GM08714 (cell line): ENCODE measurements at regions not wholly inside any gene's neighbourhood (a gene's known extent, or its start where the extent isn't known, plus 50 kb on each side); places are given as distances from the start of the nearest gene placed in this dataset.

Experiments
- H3K4me3 ChIP-seq: fragments of 200-500 bp; sonication (Bioruptor generic); 2 replicates; pipeline ENCODE4 v1.5.1; 2014; ENCODE audit warnings: mild to moderate bottlenecking, low read length, inconsistent platforms
- ZNF274 ChIP-seq: IDR thresholded peaks from 2 replicates; pipeline ENCODE4 v1.6.1; 2012; ENCODE audit warnings: mild to moderate bottlenecking, low read depth, low read length

DNA sequence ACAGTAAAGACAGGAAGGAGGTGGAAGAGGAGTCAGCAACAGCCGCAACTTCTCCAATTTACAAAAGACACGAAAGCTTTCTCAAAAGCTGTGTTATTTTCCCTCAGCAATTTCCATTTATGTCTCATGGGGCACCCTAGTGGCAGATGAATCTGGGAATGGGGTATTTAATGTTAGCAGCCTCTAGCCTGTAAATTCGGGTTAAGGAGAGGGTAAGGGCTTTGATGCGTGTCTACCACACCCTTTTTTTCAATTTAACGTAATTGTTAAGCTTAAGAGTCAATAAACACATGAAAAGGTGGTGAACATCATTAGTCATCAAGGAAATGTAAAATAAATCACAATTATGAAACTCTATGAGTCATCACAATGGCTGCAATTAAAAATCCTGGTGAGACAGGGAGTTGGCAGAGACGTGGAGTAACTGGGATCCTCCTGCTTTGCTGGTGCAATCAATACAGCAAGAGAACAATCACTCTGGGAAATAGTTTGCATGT, 986.4 kb downstream of the AACS start:
- no peak for TF ChIP-seq ZNF274
- no peak overlapping the region for H3K4me3 ChIP-seq

DNA sequence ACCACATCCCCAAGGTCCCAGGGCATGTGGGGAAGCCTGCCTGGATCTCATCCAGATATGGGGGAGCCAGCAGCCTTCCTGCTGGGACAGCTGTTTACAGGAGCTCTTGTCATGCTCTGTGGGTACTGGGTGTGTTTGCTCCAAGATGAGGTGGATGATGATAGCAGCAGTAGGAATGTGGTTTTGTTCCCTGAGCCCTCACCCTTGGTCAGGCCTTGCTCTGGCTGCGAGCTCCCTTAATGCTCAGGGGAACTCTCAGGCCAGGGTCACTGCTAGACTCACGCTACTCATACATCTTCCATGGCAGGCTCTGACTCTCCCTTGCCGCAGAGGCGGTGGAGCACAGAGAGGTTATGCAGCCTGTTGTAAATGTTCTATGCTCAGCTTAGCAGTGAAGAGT, 990.3 kb downstream of the AACS start:
- H3K4me3 ChIP-seq = no peak overlapping the region
- no peak for TF ChIP-seq ZNF274

GRCh38 chr12:126061777-126062176, 996.5 kb downstream of the AACS start:
- H3K4me3 ChIP-seq = no peak overlapping the region
- TF ChIP-seq ZNF274 = no peak

DNA sequence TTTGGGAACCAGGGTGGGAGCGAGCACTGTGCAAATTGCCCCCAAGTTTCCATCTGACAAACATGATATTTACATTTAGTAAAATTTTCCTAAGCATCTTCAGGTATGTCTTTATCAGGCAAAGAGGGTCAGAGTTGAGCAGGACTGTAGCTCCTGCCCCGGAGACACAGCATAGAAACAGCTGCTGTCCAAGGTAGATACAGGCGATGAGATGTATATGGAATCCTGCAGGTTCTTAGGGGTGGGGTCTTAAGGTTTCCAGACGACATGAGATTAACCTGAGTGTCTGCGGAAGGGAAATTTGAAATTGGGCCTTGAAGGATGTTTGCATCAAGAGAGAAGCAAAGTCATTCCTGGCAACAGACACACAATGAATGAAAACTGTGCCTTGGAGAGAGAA, 998.8 kb downstream of the AACS start:
- H3K4me3 ChIP-seq = no peak overlapping the region
- TF ChIP-seq ZNF274 = no peak

GRCh38 chr12:126067626-126068329, 1002.5 kb downstream of the AACS start:
- no peak for TF ChIP-seq ZNF274
- no peak overlapping the region for H3K4me3 ChIP-seq

DNA sequence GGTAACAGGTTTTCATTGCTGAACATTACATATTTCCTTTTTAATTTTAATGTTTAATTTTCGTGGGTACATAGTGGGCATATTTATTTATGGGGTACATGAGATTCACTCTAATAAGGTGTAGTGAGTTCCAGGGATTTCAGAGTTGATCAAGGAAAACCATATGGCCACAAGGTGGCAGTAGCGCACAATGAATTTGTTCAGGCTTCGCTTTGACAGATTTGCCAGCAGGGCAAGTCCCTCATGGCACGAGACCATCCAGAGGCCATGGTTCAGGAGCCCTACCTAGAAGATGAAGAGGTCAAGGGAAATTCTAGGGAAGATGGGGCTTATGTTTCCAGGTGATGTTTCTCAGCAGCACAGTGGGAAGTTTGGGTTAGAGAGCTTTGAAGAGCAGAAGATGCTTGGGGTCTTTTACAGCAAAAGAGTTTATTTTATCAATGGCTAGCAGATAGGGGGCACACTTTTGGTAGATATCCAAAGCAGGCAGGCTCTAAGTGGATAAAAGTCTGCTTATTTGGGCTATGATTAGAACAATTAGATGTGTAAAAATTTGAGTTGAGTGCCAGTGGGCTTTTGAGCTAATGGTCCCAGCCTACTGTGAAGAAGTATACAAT, 1004.4 kb downstream of the AACS start:
- TF ChIP-seq ZNF274 = no peak
- no peak overlapping the region for H3K4me3 ChIP-seq

GRCh38 chr12:126076515-126076914, 1011.3 kb downstream of the AACS start:
- TF ChIP-seq ZNF274 = no peak
- no peak overlapping the region for H3K4me3 ChIP-seq

DNA sequence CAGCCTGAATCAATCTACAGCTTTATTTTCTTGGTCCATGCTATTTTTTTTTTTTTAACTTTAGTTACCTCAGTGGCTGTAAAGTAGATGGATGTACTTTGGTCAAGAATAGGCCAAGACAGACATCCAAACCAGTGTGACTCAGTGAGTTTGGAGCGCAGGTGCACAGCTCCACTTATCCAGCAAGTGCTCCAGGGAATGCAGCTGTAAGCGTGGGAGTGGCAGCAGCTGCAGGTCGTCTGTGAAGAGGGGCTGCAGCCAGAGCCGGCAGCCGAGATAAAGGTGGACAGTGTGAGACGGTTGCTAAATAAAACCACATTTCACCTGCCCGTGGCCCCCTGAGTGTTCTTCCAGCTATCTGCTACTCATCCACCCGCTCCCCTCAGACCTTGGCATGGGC, 1018.7 kb downstream of the AACS start:
- no peak for TF ChIP-seq ZNF274
- H3K4me3 ChIP-seq = no peak overlapping the region

DNA sequence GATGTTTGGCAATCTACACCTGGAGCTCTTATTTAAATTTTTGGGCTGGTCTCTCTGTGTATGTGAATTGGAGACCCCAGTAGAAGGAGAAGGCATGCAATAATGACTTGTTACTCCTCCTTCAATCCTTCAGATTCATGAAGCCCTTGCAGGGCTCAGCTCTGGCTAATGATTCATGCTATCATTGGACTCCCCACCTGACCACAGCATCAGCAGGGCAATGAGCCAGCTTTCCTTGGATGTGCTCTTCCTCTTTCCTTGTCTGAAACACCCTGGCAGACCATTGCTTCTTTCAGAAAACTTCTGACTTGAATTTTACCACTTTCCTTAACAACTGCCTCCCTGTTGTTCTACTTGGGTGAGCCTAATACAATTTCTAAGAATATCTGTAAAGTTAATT, 1019.2 kb downstream of the AACS start:
- TF ChIP-seq ZNF274 = no peak
- no peak overlapping the region for H3K4me3 ChIP-seq

DNA sequence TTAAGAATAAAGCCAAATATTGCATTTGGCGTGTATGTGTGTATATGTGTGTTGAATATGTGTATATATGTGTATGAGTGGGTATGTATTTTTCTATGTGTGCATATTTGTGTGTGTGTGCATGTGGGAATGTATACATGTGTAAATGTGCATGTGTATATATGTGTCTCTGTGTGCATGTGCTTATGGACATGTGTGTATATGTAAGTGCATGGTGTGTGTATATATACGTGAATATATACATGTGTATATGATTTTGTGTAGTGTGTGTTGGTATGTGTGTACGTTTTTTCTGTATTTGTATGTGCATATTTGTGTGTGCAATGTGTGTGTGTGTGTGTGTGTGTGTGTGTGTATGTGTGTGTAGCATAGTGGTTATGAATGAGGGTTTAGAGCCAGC, 1021.0 kb downstream of the AACS start:
- no peak for TF ChIP-seq ZNF274

GRCh38 chr12:126087692-126088091, 1022.5 kb downstream of the AACS start:
- TF ChIP-seq ZNF274 = no peak
- no peak overlapping the region for H3K4me3 ChIP-seq

More for the DNA sequence above, 1021.0 kb downstream of the AACS start:
- no peak overlapping the region for H3K4me3 ChIP-seq

GRCh38 chr12:126093908-126094307, 1028.7 kb downstream of the AACS start:
- H3K4me3 ChIP-seq = no peak overlapping the region
- TF ChIP-seq ZNF274 = no peak

DNA sequence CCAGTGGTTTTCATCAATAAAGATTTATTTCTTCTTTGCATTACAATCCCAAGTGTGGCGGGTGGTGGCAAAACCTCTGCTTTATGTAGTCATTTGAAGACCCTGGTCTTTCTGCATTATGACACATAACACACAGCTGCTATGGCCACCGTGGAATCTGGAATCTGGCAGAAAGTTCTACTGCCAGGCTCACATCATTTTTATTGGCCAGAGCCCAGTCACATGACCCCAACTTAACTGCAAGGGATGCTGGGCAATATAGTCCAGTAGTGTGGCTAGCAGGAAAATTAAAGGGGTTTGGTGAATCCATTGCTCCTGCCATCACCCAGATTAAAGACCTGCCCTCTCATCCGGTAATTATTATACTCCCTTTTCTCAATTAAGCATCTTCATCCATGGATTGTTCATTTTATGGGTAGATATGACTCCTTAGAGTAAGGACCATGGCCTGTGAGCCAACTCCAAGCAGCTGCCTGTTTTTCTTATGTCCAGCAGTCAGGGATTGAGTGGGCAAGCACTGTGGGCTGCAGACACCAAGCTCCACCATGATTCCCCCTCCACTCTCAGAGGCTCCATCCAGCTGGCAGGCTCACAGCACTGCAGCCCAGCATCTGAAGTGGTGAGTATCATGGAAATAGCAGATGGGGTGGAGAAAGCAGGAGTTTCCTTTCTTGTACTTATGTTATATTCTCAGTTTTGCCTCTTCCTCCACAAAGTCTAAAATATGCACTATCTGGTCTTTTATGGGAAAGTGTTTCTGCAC, 1030.7 kb downstream of the AACS start:
- no peak for TF ChIP-seq ZNF274
- H3K4me3 ChIP-seq = no peak overlapping the region

- no peak overlapping the region for H3K4me3 ChIP-seq
- no peak for TF ChIP-seq ZNF274
Measured at GRCh38 chr12:126106706-126107105, 1041.5 kb downstream of the AACS start.

GRCh38 chr12:126107659-126108058, 1042.4 kb downstream of the AACS start:
- no peak overlapping the region for H3K4me3 ChIP-seq
- no peak for TF ChIP-seq ZNF274
